Dedifferentiated amniotic fluid mesenchymal stem cell (primary cell): ENCODE measurements at regions not wholly inside any gene's neighbourhood (a gene's known extent, or its start where the extent isn't known, plus 50 kb on each side); places are given as distances from the start of the nearest gene placed in this dataset.
"Not testable (repeated sequence)": the region's sequence is repeated elsewhere in the genome, so short reads cannot be mapped to it uniquely, and the experiment has no call there.

Experiments
- DNase-seq: peaks from one replicate; pipeline ENCODE4 v3.0.0-alpha.2; 2016; ENCODE audit errors: extremely low spot score

DNA sequence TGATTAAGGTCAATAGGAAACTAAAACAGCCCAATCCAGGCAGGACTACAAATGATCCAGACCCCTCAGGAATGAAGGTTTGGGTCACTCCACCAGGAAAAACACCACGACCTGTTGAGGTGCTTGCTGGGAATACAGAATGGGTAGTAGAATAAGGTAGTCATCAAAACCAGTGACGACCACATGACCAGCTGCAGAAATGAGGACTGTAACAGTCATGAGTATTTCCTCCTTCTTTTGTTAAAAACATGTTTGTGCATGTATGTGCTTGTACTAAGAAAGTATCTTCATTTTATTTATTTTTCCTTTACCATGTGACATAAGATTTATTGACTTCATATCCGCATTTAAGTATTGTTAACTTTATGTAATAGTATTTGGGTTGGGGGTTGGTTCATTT is 603.5 kb upstream of the NR3C2 start:
- no peak for DNase-seq

DNA sequence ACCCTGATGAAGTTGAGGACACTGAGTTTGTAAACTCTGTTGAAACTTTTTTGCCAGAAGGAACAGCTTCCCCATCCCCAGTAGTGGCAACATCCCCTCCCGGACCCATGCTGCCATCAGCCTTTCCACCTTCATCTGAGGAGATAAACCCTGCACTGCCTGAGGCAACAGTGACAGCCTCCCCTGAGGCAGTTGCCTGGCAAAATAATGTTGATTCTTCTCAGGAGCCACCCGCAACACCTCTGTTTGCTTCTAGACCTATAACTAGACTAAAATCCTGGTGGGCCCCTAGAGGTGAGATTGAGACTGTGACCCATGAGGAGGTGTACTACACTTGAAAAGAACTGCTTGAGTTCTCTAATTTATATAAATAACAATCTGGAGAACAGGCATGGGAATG is 597.6 kb upstream of the NR3C2 start:
- not testable (repeated sequence) for DNase-seq

DNA sequence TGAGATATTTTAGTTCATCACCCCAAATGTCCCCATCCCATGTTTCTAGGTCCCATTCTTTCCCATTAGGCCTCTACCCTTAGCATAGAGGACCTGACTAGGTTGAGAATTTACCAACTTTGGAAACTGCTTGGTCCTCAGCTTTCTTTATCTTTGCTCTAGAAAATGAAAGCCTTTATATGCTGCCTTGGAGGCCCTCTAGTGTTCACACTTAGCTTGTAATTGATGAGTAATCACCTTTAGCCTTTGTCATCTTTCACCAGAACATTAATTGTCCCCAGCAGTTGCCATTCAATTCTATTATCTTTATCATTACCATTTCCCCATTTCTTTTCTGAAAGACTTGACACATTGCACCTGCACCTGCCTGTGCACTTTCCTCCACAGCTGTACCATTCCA is 589.2 kb upstream of the NR3C2 start:
- DNase-seq = no peak

DNA sequence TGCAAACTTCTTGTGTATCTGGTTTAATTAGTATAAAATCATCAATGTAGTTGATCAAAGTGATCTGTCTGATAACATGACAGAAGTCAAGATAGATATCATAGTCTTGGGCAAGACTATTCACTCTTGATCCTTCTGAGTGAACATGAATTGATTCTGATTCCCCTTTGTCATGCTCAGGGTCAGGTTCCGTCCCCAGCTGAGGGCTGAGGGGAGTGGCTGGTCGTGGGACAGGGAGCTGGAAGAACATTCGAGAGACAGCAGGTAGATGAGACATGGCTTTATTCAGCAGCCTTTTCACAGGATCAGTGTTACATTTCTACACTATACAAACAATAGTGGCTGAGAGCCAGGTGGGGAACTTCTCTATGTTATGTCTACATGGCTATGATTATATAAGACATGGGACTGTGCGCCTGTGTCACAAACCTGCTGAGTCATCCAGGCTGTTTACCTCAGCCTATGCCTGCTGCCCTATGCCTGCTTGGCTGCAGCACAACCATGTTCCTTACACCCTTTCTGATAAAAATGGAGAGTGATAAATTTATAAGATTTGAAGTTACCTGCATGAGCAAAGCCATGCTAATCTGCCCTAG is 586.9 kb upstream of the NR3C2 start:
- DNase-seq = no peak

DNA sequence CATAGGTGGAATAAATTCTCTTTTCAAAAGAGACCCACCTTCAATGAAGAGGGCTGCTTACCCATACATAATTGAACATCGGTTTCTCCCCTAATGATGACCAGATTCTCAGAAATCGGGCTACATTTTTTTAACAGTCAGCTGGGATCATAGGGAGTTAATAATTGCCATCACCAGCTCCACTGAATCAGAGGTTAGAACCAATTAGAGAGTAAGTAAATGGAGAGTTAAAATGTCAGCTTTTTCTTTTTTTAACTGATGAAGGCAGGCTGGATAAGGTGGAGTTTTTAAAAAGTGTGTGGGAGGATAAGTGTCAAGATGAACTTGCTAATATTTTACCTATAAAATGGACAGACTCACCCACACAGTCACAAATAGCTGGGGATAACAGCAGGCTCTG is 584.5 kb upstream of the NR3C2 start:
- DNase-seq = no peak

DNA sequence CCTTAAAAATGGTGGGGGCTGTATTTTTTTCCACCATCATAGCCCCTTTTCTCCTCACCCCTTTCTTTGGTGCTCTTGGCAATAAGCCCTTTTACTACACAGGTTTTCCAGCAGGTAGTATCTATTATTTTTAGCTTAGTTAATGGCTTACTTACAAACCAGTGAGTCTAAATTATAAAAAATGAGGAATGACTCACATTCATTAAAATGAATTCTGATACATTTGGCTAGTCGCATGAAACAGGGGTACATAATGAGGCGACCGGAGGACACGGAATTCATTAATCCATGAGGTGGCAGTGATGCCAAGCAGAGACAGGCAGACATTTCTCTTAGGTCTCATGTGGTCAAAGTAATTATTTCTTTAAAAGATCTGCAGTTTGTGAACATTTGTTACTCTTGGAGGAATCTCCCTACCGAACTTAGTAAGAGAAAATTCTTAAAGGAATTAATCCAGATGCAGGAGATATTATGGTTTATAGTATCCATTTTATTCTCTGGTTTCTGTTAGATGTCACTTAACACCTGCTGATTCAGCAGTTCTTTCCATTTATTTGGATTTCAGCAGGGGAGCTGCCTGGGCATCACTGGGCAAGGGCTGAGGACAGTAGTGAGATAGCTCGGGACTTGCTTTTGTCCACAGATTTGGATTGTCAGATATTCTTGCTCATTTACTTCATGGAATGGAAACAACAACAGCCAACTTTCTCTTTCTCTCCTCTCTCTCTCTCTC is 575.0 kb upstream of the NR3C2 start:
- DNase-seq = no peak

DNA sequence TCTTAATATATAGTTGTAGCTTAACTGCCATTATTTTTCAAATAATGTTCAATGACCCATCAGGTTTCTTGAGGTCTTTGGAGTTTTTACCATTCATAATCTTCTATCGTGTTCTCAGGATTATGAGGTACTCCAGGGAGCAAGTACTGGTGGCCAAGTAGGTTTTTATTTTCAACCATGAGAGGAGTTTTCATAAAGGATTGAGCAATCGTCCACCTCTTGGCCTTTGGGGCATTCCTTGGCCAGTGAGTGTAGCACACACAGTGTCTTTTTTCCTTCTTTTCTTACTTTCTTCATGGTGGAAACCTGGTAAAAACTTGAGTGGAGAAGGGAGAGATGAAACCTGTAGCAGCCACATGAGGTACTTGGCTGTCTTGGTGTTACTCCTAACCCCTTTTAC is 567.0 kb upstream of the NR3C2 start:
- DNase-seq = no peak

DNA sequence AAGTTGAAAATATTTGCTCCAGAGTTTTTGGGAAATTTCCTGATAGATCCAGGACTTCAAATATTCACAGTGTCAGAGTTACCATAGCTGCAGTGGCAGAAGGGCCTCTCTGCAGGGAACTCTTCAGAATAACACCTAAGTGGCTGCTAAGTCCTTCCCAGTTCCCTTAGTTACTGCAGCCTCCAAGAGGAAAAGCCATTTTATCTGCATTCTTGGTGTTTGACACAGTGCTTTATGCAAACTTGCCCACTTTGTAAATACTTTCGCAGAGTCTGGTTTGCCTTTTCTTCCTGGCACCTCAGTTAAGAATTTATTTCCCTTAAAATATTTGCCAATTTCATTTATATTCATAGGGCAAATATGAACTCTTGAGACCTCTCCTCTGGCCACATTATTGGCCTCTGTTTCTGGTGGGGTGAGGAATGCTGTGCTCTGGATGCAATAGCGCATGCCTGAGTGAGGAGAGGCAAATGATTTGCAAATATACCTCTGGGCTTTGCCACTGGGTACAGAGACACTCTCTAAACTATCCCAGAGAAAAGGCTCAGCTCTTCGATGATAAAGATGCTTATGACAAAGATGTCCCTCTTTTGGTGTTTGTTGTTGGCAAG is 566.3 kb upstream of the NR3C2 start:
- DNase-seq = no peak

DNA sequence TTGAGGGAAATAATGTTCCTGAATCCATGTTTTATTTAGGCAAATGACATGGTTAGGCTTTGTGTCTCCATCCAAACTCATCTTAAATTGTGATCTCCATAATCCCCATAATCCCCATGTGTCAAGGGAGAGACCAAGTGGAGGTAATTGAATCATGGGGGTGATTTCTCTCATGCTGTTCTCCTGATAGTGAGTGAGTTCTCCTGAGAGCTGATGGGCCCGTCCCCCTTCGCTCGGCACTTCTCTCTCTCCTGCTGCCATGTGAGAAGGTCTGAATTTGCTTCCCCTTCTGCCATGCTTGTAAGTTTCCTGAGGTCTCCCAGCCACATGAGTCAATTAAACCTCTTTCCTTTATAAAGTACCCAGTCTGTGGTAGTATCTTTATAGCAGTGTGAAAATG is 563.0 kb upstream of the NR3C2 start:
- DNase-seq = no peak

DNA sequence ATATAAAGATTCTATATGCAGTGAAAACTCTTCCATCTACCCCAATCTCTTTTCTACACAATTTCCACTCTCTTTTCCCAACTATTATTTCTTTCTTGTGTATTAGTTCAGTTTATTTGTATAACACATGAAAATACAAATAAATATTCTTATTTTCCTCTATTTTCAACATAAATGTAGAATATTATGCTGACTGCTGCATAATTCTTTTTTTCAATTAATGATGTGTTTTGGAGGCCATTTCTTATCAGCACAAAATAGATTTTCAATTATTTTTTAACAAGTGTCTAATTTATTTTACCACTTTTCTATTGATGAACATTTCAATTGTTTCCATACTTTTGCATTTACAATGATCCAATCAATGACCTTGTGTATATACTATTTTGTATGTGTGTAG is 557.7 kb upstream of the NR3C2 start:
- no peak for DNase-seq

DNA sequence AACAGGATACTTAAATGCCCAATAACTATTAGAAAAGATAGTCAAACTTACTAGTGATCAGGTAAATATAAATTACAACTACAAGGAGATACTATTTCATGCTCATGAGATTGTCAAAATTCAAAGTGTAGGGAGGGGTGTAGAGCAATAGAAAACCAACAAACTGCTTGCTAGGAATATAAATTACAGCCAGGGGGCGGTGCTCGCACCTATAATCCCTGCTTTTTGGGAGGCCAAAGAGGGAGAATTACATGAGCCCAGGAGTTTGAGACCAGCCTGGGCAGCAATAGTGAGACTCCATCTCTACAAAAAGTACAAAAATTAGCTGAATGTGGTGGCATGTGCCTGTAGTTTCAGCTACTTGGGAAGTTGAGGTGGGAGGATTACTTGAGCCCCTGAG is 556.5 kb upstream of the NR3C2 start:
- DNase-seq = no peak

DNA sequence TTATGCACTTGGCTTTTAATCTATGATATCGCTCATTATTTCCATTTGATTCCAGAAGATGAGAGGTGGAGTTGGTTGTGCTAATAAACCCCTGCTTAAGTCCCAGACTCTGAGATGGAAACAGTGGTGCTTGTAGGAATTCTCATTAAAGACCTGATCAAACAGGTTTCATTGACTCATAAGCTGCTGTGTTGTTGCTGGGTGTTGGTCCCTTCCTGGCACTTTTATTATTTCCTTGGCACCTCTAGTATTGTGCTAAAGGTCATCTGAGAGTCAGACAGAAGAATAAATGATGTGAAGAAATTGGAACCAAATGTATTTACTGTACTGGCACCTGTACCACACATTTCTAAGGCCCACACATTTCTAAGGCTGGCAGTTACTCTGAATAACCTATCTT is 544.7 kb upstream of the NR3C2 start:
- no peak for DNase-seq

DNA sequence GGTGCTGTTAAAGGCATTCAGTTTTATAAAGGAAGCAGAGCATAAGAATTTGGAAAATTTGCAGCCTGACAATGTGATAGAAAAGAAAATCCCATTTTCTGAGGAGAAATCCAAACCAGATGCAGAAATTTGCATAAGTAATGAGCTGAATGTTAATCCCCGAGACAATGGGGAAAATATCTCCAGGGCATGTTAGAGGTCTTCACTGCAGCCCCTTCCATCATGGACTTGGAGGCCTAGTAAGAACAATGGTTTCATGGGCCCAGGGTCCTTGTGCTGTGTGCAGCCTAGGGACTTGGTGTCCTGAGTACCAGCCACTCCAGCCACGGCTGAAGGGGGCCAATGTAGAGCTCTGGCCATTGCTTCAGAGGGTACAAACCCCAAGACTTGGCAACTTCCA is 542.7 kb upstream of the NR3C2 start:
- no peak for DNase-seq

DNA sequence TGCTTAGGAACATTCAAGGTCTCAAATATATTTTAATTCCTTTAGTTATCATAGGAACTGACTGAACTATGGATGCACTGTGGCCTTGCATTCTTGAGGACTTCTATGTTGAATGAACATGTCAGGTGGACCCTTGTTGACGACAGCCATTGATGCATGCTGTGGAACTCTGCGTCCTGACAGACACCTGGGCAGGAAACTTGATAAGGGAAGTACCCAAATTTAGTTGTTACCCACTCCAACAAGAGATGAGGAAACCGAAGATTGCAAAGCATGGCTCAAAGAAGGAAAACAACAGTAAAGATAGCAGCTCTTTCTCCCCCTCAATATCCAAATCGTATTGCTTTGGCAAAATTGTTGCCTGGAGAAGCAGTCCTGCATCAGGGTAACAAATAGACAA is 540.0 kb upstream of the NR3C2 start:
- DNase-seq = no peak

DNA sequence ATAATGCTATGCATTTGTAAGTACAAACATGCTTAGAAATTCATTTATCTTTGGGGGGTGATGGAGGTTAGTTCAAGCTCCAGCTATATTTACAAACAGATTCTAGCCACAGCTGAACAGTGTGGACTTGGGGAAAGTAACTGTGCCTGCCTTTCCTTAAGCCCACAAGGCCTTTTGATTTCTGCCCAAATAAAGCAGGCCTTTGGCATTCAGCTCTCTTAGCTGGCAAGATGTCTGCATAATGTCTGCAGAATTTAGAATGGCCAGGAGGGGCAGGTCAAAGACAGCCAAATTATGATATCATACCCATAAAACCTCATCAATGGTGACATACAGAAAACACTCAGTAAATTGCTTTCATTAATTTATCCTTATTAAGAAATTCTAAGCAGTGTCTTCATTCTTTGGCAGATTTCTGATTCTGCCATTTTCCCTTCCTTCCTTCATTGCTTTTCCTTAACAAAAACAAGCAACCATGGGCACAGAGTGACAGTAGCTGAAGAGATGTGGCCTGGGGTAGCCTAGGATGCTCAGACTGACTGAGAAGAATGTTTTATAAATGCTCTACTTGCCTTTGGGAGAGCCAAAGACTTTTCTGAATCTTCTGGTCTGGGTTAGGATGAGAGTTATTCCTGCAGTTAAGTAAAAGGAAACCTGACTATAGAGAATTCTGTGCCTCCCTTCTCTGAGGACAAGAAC is 538.7 kb upstream of the NR3C2 start:
- no peak for DNase-seq

DNA sequence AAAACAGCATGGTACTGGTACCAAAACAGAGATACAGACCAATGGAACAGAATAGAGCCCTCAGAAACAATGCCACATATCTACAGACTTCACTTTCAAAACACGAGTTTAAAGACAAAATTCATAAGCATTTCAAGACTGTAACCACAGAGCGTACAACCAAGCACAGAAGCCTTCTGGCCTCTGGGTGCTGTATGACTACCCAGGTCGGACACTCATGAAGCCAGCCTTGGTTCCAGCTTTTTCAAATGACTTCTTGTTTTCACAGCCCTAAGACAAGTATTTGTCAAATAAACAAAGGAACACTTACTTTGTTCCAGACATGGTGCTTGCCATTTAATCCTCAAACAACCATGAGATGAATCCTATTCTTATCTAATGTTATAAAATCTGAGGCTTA is 536.1 kb upstream of the NR3C2 start:
- no peak for DNase-seq

DNA sequence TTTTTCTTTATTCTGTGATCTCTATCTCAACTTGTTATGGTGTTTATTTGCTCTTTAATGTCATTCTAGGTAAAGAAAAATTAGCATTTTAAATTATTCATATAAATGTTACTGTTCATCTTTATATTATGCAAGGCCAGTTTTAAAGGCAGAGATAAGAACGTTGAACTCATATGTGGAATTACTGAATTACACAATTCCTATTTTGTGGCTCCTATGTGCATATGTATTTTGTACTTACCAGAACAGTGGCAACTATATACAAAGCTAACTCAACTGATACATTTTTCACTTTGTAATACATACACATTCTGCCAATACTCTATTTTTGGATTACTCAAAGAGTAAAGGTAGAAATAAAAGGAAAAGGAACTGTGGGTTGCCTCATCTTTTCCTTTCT is 533.2 kb upstream of the NR3C2 start:
- no peak for DNase-seq

DNA sequence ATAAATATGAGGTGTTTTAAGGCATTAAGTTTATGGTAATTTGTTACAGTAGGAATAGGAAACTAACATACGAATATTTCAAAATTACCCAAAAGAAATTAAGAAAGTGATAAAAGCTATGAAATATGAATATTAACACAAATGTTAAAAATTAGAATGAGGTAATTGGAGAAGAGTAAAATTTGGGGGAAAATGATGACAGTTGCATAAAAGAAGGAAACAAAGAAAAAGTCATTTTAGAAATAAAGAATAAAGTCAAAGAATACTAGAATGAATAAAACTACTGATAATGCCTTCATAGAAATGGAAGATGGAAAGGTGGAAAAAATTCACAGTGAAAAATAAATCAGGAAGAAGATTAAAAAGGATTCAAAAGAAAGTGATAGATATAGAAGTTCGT is 522.9 kb upstream of the NR3C2 start:
- no peak for DNase-seq

DNA sequence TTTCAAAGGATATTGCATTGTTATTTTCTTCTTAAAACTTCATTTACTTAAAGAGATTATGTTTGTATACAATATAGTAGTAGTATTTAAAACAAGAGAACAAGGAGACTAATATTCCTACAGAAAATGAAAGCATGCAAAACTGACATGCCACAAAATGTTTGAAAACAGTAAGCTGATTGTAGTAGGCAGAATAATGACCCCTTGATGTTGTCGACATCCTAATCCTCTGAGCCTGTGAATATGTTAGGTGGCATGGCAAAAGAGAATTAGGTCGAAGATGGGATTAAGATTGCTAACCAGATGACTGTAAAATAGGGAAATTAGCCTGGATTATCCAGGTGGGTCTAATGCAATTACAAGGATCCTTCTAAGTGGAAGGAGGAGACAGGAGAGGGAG is 522.2 kb upstream of the NR3C2 start:
- DNase-seq = no peak

DNA sequence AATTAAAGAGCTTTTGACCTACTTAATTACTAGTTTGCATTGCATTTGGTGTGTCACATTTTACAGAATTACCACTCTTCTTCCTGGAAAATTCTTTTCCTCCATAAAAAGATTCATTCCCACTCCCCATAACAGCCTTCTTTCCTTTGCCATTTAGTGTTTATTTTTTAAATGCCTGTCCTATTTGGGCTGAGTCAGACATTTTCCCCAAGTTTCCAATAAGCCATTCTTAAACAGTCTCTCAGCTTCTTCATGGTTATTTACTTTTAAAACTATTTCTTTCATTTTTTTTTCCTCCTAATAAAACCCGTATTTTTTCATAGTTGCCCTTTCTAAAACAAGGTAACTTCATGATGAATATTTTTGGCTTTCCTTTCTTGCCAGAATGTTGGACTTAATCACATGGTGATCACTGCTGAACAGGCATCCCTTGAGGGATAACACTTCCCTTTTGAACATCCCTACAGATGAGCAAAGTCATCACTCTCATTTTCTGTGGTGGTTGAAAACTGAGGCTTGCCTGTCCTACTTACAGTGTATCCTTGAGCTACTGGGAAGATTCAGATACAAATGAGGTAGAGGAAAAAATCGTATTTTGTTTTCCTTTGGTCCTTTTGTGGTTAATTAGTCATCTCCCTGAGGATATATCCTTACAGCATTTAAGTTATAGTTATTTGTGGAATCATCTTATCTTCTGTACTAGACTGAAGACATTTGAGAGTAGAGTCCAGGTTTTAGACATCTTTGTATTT is 520.5 kb upstream of the NR3C2 start:
- DNase-seq = peak; percentile 31

DNA sequence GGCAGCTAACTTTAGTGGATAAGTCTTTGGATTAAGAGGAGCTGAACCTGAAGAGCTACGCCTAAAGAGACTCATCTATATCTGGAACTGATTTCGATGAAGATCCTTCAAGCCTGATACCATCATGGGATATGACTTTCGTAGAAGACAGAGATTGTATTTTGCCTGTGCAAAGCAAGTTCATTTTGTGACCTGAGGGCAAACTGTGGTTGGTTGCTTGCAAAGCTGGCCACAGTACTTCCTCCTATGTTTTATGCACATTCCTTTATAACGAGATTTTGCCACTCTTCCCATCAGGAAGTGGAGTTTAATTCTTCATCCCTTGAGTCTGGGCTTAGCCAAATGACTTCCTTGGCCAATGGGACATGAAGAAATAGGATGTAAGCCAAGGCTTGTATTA is 519.3 kb upstream of the NR3C2 start:
- DNase-seq = no peak

DNA sequence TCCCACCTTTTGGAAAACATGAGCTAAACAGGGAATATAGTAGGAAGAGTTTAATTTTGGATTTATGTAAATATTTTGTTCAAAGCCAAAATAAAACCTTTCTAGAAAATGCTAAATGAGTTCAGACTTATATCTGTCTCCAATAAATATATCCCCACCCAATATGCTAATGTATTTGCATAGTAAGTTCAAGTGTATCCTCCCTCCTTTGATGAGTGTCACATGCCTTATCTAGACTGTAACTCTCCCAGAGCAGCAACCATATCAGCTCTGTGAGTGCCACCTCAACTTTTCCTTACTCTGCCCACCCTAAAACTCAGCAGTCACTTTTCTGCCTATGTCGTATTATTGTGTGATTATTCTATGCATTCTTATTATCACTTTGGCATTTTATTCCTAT is 516.1 kb upstream of the NR3C2 start:
- DNase-seq = no peak
